Panc1 (cell line): ENCODE measurements at regions not wholly inside any gene's neighbourhood (a gene's known extent, or its start where the extent isn't known, plus 50 kb on each side); places are given as distances from the start of the nearest gene placed in this dataset.

Source experiments
- TF ChIP-seq, protein P1 (sequence below): fragments of 450-650 bp; IDR thresholded peaks from 2 replicates; pipeline ENCODE4 v1.5.1; 2017; ENCODE audit warnings: mild to moderate bottlenecking
- TF ChIP-seq, protein P2 (sequence below), 2 experiments: IDR thresholded peaks; 2 replicates each; pipeline ENCODE4 v1.6.1; 2011 to 2012; ENCODE audit warnings: low read depth in 2 of 2, control low read depth in 1 of 2, low read length in 1 of 2, mild to moderate bottlenecking in 1 of 2, moderate library complexity in 1 of 2; ENCODE audit not compliant: insufficient read depth in 1 of 2

DNA sequence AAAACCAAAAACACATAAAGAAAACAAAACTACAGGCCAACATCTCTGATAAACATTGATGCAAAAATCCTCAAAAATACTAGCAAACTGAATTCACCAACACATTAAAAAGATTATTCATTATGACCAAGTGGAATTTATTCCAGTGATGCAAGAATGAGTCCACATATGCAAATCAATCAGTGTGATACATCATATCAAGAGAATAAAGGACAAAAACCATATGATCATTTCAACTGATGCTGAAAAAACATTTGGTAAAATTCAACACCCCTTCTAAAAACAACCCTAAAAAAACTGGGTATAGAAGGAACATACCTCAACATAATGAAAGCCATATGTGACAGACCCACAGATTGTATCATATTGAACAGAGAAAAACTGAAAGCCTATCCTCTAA, 265.6 kb upstream of the DCBLD2 start:
- TF ChIP-seq, protein P1, sequence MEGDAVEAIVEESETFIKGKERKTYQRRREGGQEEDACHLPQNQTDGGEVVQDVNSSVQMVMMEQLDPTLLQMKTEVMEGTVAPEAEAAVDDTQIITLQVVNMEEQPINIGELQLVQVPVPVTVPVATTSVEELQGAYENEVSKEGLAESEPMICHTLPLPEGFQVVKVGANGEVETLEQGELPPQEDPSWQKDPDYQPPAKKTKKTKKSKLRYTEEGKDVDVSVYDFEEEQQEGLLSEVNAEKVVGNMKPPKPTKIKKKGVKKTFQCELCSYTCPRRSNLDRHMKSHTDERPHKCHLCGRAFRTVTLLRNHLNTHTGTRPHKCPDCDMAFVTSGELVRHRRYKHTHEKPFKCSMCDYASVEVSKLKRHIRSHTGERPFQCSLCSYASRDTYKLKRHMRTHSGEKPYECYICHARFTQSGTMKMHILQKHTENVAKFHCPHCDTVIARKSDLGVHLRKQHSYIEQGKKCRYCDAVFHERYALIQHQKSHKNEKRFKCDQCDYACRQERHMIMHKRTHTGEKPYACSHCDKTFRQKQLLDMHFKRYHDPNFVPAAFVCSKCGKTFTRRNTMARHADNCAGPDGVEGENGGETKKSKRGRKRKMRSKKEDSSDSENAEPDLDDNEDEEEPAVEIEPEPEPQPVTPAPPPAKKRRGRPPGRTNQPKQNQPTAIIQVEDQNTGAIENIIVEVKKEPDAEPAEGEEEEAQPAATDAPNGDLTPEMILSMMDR: no peak
- TF ChIP-seq, protein P2, sequence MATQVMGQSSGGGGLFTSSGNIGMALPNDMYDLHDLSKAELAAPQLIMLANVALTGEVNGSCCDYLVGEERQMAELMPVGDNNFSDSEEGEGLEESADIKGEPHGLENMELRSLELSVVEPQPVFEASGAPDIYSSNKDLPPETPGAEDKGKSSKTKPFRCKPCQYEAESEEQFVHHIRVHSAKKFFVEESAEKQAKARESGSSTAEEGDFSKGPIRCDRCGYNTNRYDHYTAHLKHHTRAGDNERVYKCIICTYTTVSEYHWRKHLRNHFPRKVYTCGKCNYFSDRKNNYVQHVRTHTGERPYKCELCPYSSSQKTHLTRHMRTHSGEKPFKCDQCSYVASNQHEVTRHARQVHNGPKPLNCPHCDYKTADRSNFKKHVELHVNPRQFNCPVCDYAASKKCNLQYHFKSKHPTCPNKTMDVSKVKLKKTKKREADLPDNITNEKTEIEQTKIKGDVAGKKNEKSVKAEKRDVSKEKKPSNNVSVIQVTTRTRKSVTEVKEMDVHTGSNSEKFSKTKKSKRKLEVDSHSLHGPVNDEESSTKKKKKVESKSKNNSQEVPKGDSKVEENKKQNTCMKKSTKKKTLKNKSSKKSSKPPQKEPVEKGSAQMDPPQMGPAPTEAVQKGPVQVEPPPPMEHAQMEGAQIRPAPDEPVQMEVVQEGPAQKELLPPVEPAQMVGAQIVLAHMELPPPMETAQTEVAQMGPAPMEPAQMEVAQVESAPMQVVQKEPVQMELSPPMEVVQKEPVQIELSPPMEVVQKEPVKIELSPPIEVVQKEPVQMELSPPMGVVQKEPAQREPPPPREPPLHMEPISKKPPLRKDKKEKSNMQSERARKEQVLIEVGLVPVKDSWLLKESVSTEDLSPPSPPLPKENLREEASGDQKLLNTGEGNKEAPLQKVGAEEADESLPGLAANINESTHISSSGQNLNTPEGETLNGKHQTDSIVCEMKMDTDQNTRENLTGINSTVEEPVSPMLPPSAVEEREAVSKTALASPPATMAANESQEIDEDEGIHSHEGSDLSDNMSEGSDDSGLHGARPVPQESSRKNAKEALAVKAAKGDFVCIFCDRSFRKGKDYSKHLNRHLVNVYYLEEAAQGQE (IDR thresholded peaks at IDR 0.05; ENCODE audit: insufficient read depth in 1 of 2, low read depth in 2 of 2, low read length in 1 of 2): no peak
